ENCODE measurements at regions not wholly inside any gene's neighbourhood (a gene's known extent, or its start where the extent isn't known, plus 50 kb on each side); places are given as distances from the start of the nearest gene placed in this dataset.

GRCh38 chr10:91108820-91109219 is 111.6 kb upstream of the PCGF5 start:
- no peak for TF ChIP-seq CTCF (IDR thresholded peaks at IDR 0.05)
- TF ChIP-seq EP300 (IDR thresholded peaks at IDR 0.05): no peak

Measured in tibial nerve (tissue), 4 donors.